ENCODE measurements at regions not wholly inside any gene's neighbourhood (a gene's known extent, or its start where the extent isn't known, plus 50 kb on each side); places are given as distances from the start of the nearest gene placed in this dataset.

- TF ChIP-seq CTCF (IDR thresholded peaks at IDR 0.05) (no peak), POLR2A (IDR thresholded peaks at IDR 0.05) (no peak)
These were observed 231.3 kb downstream of the HAPSTR1 start for GRCh38 chr16:9322769-9323168.

Measured in thyroid gland (tissue), 4 donors.